GM23338 (cell line): ENCODE measurements at regions not wholly inside any gene's neighbourhood (a gene's known extent, or its start where the extent isn't known, plus 50 kb on each side); places are given as distances from the start of the nearest gene placed in this dataset.

ENCODE experiments used
- CREB1 ChIP-seq: fragments of 250-450 bp; sonication (Bioruptor Pico); IDR thresholded peaks from 2 replicates; pipeline ENCODE4 v1.5.0; 2020; ENCODE audit warnings: low read depth, mild to moderate bottlenecking, moderate library complexity
- EZH2 ChIP-seq: fragments of 200-600 bp; sonication (generic); IDR thresholded peaks from one replicate; pipeline ENCODE4 v1.8.0; 2017; ENCODE audit warnings: antibody characterized with exemption, mild to moderate bottlenecking, low read depth; ENCODE audit not compliant: unreplicated experiment
- EZH2phosphoT487 ChIP-seq: fragments of 200-600 bp; sonication (generic); IDR thresholded peaks from one replicate; pipeline ENCODE4 v1.8.1; 2018; ENCODE audit warnings: antibody characterized with exemption; ENCODE audit not compliant: unreplicated experiment
- JUNB ChIP-seq: IDR thresholded peaks from one replicate; pipeline ENCODE4 v1.6.1; 2016; ENCODE audit warnings: antibody characterized with exemption; ENCODE audit not compliant: unreplicated experiment
- NANOG ChIP-seq: IDR thresholded peaks from 2 replicates; pipeline ENCODE4 v1.6.1; 2016; ENCODE audit warnings: antibody characterized with exemption, borderline replicate concordance
- POLR2AphosphoS5 ChIP-seq: IDR thresholded peaks from 2 replicates; pipeline ENCODE4 v1.6.1; 2016; ENCODE audit warnings: antibody characterized with exemption, low read depth
- STAT1 ChIP-seq: IDR thresholded peaks from one replicate; pipeline ENCODE4 v1.6.1; 2016; ENCODE audit warnings: antibody characterized with exemption; ENCODE audit not compliant: unreplicated experiment
- ZNF114 ChIP-seq: fragments of 250-450 bp; sonication (Bioruptor Pico); IDR thresholded peaks from 2 replicates; pipeline ENCODE4 v1.5.0; 2020; ENCODE audit warnings: mild to moderate bottlenecking, moderate library complexity
- ZNF331 ChIP-seq: fragments of 250-450 bp; sonication (Bioruptor Pico); IDR thresholded peaks from 2 replicates; pipeline ENCODE4 v1.5.0; 2020; ENCODE audit warnings: low read depth, mild to moderate bottlenecking, moderate library complexity
- TF ChIP-seq, protein P1 (sequence below), 2 experiments: fragments of 200-600 bp in 1 of 2; sonication (generic) in 1 of 2; conservative IDR thresholded peaks; 2 replicates each; pipeline versions ENCODE4 v1.5.1 to v1.6.1; 2016 to 2017; ENCODE audit warnings: antibody characterized with exemption in 2 of 2, low read depth in 2 of 2, mild to moderate bottlenecking in 2 of 2, moderate library complexity in 1 of 2
- TF ChIP-seq, protein P2 (sequence below): IDR thresholded peaks from one replicate; pipeline ENCODE4 v1.6.1; 2018; ENCODE audit warnings: antibody characterized with exemption; ENCODE audit not compliant: unreplicated experiment
- TF ChIP-seq, protein P3 (sequence below): IDR thresholded peaks from 2 replicates; pipeline ENCODE4 v1.6.1; 2016; ENCODE audit warnings: antibody characterized with exemption

DNA sequence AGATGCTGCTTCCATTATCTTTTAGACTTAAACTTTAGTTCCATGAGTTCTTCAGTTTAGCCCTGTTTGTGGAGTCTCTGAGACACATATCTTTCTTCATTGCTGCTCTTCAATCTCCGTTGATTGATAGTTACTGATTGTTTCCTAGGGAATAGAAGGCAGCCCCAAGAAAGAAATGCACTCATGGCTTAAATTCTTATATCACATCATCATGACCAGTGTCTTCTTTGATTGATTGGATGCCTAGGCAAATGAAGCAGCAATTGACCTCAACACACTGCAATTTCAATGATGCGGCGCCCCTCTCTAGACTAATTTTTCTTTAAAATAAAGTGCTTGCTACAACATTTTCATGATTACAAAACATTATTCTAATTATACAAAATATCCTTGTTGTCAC lies 576.5 kb upstream of the VSTM2A start:
- no peak for TF ChIP-seq CREB1 (CRISPR knock-in tag)
- TF ChIP-seq JUNB, result no peak
- TF ChIP-seq, protein P1, sequence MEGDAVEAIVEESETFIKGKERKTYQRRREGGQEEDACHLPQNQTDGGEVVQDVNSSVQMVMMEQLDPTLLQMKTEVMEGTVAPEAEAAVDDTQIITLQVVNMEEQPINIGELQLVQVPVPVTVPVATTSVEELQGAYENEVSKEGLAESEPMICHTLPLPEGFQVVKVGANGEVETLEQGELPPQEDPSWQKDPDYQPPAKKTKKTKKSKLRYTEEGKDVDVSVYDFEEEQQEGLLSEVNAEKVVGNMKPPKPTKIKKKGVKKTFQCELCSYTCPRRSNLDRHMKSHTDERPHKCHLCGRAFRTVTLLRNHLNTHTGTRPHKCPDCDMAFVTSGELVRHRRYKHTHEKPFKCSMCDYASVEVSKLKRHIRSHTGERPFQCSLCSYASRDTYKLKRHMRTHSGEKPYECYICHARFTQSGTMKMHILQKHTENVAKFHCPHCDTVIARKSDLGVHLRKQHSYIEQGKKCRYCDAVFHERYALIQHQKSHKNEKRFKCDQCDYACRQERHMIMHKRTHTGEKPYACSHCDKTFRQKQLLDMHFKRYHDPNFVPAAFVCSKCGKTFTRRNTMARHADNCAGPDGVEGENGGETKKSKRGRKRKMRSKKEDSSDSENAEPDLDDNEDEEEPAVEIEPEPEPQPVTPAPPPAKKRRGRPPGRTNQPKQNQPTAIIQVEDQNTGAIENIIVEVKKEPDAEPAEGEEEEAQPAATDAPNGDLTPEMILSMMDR (conservative IDR thresholded peaks at IDR 0.05; ENCODE audit: low read depth in 2 of 2), result no peak
- TF ChIP-seq, protein P2, sequence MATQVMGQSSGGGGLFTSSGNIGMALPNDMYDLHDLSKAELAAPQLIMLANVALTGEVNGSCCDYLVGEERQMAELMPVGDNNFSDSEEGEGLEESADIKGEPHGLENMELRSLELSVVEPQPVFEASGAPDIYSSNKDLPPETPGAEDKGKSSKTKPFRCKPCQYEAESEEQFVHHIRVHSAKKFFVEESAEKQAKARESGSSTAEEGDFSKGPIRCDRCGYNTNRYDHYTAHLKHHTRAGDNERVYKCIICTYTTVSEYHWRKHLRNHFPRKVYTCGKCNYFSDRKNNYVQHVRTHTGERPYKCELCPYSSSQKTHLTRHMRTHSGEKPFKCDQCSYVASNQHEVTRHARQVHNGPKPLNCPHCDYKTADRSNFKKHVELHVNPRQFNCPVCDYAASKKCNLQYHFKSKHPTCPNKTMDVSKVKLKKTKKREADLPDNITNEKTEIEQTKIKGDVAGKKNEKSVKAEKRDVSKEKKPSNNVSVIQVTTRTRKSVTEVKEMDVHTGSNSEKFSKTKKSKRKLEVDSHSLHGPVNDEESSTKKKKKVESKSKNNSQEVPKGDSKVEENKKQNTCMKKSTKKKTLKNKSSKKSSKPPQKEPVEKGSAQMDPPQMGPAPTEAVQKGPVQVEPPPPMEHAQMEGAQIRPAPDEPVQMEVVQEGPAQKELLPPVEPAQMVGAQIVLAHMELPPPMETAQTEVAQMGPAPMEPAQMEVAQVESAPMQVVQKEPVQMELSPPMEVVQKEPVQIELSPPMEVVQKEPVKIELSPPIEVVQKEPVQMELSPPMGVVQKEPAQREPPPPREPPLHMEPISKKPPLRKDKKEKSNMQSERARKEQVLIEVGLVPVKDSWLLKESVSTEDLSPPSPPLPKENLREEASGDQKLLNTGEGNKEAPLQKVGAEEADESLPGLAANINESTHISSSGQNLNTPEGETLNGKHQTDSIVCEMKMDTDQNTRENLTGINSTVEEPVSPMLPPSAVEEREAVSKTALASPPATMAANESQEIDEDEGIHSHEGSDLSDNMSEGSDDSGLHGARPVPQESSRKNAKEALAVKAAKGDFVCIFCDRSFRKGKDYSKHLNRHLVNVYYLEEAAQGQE, result no peak
- TF ChIP-seq EZH2phosphoT487, result no peak
- no peak for TF ChIP-seq EZH2
- TF ChIP-seq NANOG, result no peak
- TF ChIP-seq POLR2AphosphoS5, result no peak
- TF ChIP-seq ZNF114 (CRISPR knock-in tag), result no peak
- TF ChIP-seq ZNF331 (CRISPR knock-in tag), result no peak
- TF ChIP-seq, protein P3, sequence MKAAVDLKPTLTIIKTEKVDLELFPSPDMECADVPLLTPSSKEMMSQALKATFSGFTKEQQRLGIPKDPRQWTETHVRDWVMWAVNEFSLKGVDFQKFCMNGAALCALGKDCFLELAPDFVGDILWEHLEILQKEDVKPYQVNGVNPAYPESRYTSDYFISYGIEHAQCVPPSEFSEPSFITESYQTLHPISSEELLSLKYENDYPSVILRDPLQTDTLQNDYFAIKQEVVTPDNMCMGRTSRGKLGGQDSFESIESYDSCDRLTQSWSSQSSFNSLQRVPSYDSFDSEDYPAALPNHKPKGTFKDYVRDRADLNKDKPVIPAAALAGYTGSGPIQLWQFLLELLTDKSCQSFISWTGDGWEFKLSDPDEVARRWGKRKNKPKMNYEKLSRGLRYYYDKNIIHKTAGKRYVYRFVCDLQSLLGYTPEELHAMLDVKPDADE, result no peak
- no peak for TF ChIP-seq STAT1
